GDM1 (cell line): ENCODE measurements at regions not wholly inside any gene's neighbourhood (a gene's known extent, or its start where the extent isn't known, plus 50 kb on each side); places are given as distances from the start of the nearest gene placed in this dataset.

Experiments
- DNase-seq: peaks from one replicate; lab custom pipeline; 2025; lab: John Stamatoyannopoulos, UW

- no peak for DNase-seq
Observed at GRCh38 chr19:32105527-32106310, 239.7 kb upstream of the ZNF507 start.

GRCh38 chr19:32122258-32122657, 223.2 kb upstream of the ZNF507 start:
- no peak for DNase-seq

GRCh38 chr19:32123355-32123940, 222.0 kb upstream of the ZNF507 start:
- DNase-seq: no peak

GRCh38 chr19:32124585-32124984, 220.8 kb upstream of the ZNF507 start:
- no peak for DNase-seq

GRCh38 chr19:32129141-32129540, 216.3 kb upstream of the ZNF507 start:
- DNase-seq: no peak

GRCh38 chr19:32130332-32130731, 215.1 kb upstream of the ZNF507 start:
- no peak for DNase-seq

- DNase-seq: no peak
Observed at GRCh38 chr19:32131005-32131404, 214.4 kb upstream of the ZNF507 start.

GRCh38 chr19:32138416-32138815, 207.0 kb upstream of the ZNF507 start:
- DNase-seq: no peak

GRCh38 chr19:32141840-32142511, 203.4 kb upstream of the ZNF507 start:
- no peak for DNase-seq

GRCh38 chr19:32146664-32147063, 198.7 kb upstream of the ZNF507 start:
- no peak for DNase-seq

GRCh38 chr19:32150605-32151004, 194.8 kb upstream of the ZNF507 start:
- no peak for DNase-seq

GRCh38 chr19:32154418-32154817, 191.0 kb upstream of the ZNF507 start:
- DNase-seq: no peak

GRCh38 chr19:32164384-32164992, 180.9 kb upstream of the ZNF507 start:
- DNase-seq: no peak

- DNase-seq: no peak
Observed at GRCh38 chr19:32165141-32165540, 180.3 kb upstream of the ZNF507 start.

GRCh38 chr19:32165750-32166149, 179.7 kb upstream of the ZNF507 start:
- no peak for DNase-seq

GRCh38 chr19:32166238-32166637, 179.2 kb upstream of the ZNF507 start:
- no peak for DNase-seq

- DNase-seq: no peak
Observed at GRCh38 chr19:32168111-32168510, 177.3 kb upstream of the ZNF507 start.

GRCh38 chr19:32168606-32169005, 176.8 kb upstream of the ZNF507 start:
- no peak for DNase-seq

- no peak for DNase-seq
Observed at GRCh38 chr19:32171719-32172151, 173.7 kb upstream of the ZNF507 start.

- no peak for DNase-seq
Observed at GRCh38 chr19:32172566-32173160, 172.7 kb upstream of the ZNF507 start.

- no peak for DNase-seq
Observed at GRCh38 chr19:32173836-32174235, 171.6 kb upstream of the ZNF507 start.

GRCh38 chr19:32174386-32175113, 170.9 kb upstream of the ZNF507 start:
- DNase-seq: no peak
